ENCODE measurements at regions not wholly inside any gene's neighbourhood (a gene's known extent, or its start where the extent isn't known, plus 50 kb on each side); places are given as distances from the start of the nearest gene placed in this dataset.
A peak's percentile ranks its signal among the peaks of the same experiment; 100 is the strongest.

- TF ChIP-seq ZBTB37 (CRISPR knock-in tag; IDR thresholded peaks at IDR 0.05) (peak; percentile 100), NCOA2 (CRISPR knock-in tag; IDR thresholded peaks at IDR 0.05) (peak; percentile 98), KDM1A (CRISPR knock-in tag; IDR thresholded peaks at IDR 0.05) (peak; percentile 74), TBP (CRISPR knock-in tag; IDR thresholded peaks at IDR 0.05) (no peak), ZBED4 (CRISPR knock-in tag; IDR thresholded peaks at IDR 0.05; ENCODE audit: borderline replicate concordance) (peak; percentile 66; the same call in 1 of the 2 replicates), NR0B2 (CRISPR knock-in tag; IDR thresholded peaks at IDR 0.05) (no peak), KAT8 (CRISPR knock-in tag; IDR thresholded peaks at IDR 0.05) (peak; percentile 82; the same call in 1 of the 2 replicates), CEBPG (CRISPR knock-in tag; IDR thresholded peaks at IDR 0.05) (peak; percentile 94), HDAC1 (CRISPR knock-in tag; IDR thresholded peaks at IDR 0.05) (peak; percentile 76), GATAD1 (CRISPR knock-in tag; IDR thresholded peaks at IDR 0.05) (peak; percentile 80), FOXJ3 (CRISPR knock-in tag; IDR thresholded peaks at IDR 0.05; ENCODE audit: borderline replicate concordance) (peak; percentile 98), ZBTB44 (CRISPR knock-in tag; IDR thresholded peaks at IDR 0.05) (no peak), ZNF17 (CRISPR knock-in tag; IDR thresholded peaks at IDR 0.05) (no peak), HINFP (CRISPR knock-in tag; IDR thresholded peaks at IDR 0.05; ENCODE audit: low read depth) (0 out of 2 replicates have a peak, but pooled peaks have one; percentile 57), ZBTB33 (CRISPR knock-in tag; IDR thresholded peaks at IDR 0.05) (peak; percentile 77), KMT2A (CRISPR knock-in tag; IDR thresholded peaks at IDR 0.05) (peak; percentile 68; the same call in 1 of the 2 replicates), ZSCAN29 (CRISPR knock-in tag; conservative IDR thresholded peaks at IDR 0.05) (0 out of 2 replicates have a peak, but pooled peaks have one; percentile 76), ZNF790 (CRISPR knock-in tag; IDR thresholded peaks at IDR 0.05; ENCODE audit: borderline replicate concordance) (peak; percentile 64; the same call in 1 of the 2 replicates), SMYD3 (CRISPR knock-in tag; IDR thresholded peaks at IDR 0.05) (0 out of 2 replicates have a peak, but pooled peaks have one; percentile 69), ELF1 (CRISPR knock-in tag; IDR thresholded peaks at IDR 0.05) (peak; percentile 28; the same call in 1 of the 2 replicates)
Measured at GRCh38 chr3:31377045-31377642, 155.6 kb upstream of the STT3B start (continued).

All from HepG2 (cell line).